ENCODE measurements at regions not wholly inside any gene's neighbourhood (a gene's known extent, or its start where the extent isn't known, plus 50 kb on each side); places are given as distances from the start of the nearest gene placed in this dataset.

- H3K4me1 ChIP-seq (replicated peaks in 1 of 2; ENCODE audit: control insufficient read depth in 2 of 2, insufficient read depth in 2 of 2, low read length in 2 of 2), result peaks cover 20 to 24% of the 10 kb centered on the region in 2 experiments
- in situ Hi-C loops (cut with MboI), result no loop called here
- intact Hi-C loops (cut with micrococcal nuclease), result loop anchor here (2.0 to 10.0 kb wide), 2 partner anchors 104 to 620 kb away; no protein-coding TSS in a partner anchor
- POLR2A ChIA-PET, result interaction anchor here (2.5 kb wide), 1 partner anchor 158 kb away, joined by 42 read pairs; the partner anchor contains the start of gene ID2
- H3K79me2 ChIP-seq (ENCODE audit: control insufficient read depth, insufficient read depth, low read length), result no peaks in the 10 kb centered on the region
- no peak for ATAC-seq
- no peaks in the 10 kb centered on the region for H3K36me3 ChIP-seq (ENCODE audit: control insufficient read depth, insufficient read depth, low read length)
- no peaks in the 10 kb centered on the region for H4K20me1 ChIP-seq (replicated peaks; ENCODE audit: control insufficient read depth, insufficient read depth, low read length)
- H3K27me3 ChIP-seq (ENCODE audit: control insufficient read depth in 2 of 2, insufficient read depth in 2 of 2, low read length in 2 of 2), result peaks cover 4 to 5% of the 10 kb centered on the region in 2 experiments; a peak in 4 of 5 replicates
- H3K9me3 ChIP-seq (replicated peaks; ENCODE audit: control insufficient read depth, insufficient read depth, low read depth, low read length), result no peaks in the 10 kb centered on the region
- BruUV-seq (replicated peaks), result no TSS peak
- H2AFZ ChIP-seq (ENCODE audit: low read depth, low read length), result no peak overlapping the region
- TF ChIP-seq MAX (CRISPR knock-in tag; IDR thresholded peaks at IDR 0.05) (no peak), ESRRA (IDR thresholded peaks at IDR 0.05; ENCODE audit: borderline replicate concordance, low read depth) (0 out of 2 replicates have a peak, but pooled peaks have one; percentile 48)
- H3K9ac ChIP-seq (ENCODE audit: insufficient read depth in 1 of 2, low read depth in 2 of 2, low read length in 2 of 2), result no peak overlapping the region
- no peak overlapping the region for H3K4me3 ChIP-seq
- DNase-seq (ENCODE audit: extremely low read depth in 1 of 4, low spot score in 3 of 4), result no peak
- FAIRE-seq, result peak; percentile 48
- WGBS (ENCODE audit: insufficient coverage, low coverage, missing lambda C conversion rate), result 78% methylated on average over 9 of the region's 9 CpGs
- no peak overlapping the region for H3K27ac ChIP-seq (ENCODE audit: extremely low read depth, low read depth, low read length)
- H3K4me2 ChIP-seq (ENCODE audit: insufficient read depth, low read length), result no peak overlapping the region
- CTCF ChIA-PET (ENCODE audit: low intra/inter-chr PET ratio), result interaction anchor here (1.5 to 3.9 kb wide), 2 partner anchors 139 to 161 kb away, joined by 3 to 41 read pairs; no protein-coding TSS in a partner anchor
- H3K9me1 ChIP-seq (ENCODE audit: control insufficient read depth, insufficient read depth, low read length), result no peaks in the 10 kb centered on the region
Measured at GRCh38 chr2:8524388-8524787, 157.5 kb upstream of the ID2 start.

GRCh38 chr2:8524823-8525222, 157.0 kb upstream of the ID2 start:
- Histone ChIP-seq H3K9me1 (ENCODE audit: control insufficient read depth, insufficient read depth, low read length) (no peaks in the 10 kb centered on the region), H3K27ac (ENCODE audit: extremely low read depth, low read depth, low read length) (no peak overlapping the region), H3K9me3 (replicated peaks; ENCODE audit: control insufficient read depth, insufficient read depth, low read depth, low read length) (no peaks in the 10 kb centered on the region), H3K79me2 (ENCODE audit: control insufficient read depth, insufficient read depth, low read length) (no peaks in the 10 kb centered on the region), H4K20me1 (replicated peaks; ENCODE audit: control insufficient read depth, insufficient read depth, low read length) (no peaks in the 10 kb centered on the region), H3K9ac (ENCODE audit: insufficient read depth in 1 of 2, low read depth in 2 of 2, low read length in 2 of 2) (no peak overlapping the region), H3K4me2 (ENCODE audit: insufficient read depth, low read length) (no peak overlapping the region), H3K4me1 (replicated peaks in 1 of 2; ENCODE audit: control insufficient read depth in 2 of 2, insufficient read depth in 2 of 2, low read length in 2 of 2) (peaks cover 20 to 24% of the 10 kb centered on the region in 2 experiments), H3K27me3 (ENCODE audit: control insufficient read depth in 2 of 2, insufficient read depth in 2 of 2, low read length in 2 of 2) (peaks cover 0 to under 1% of the 10 kb centered on the region in 2 experiments; a peak in 1 of 5 replicates), H3K4me3 (no peak overlapping the region), H2AFZ (ENCODE audit: low read depth, low read length) (no peak overlapping the region), H3K36me3 (ENCODE audit: control insufficient read depth, insufficient read depth, low read length) (no peaks in the 10 kb centered on the region)
- CTCF ChIA-PET (ENCODE audit: low intra/inter-chr PET ratio), result interaction anchor here (1.5 to 3.9 kb wide), 2 partner anchors 138 to 161 kb away, joined by 3 to 41 read pairs; no protein-coding TSS in a partner anchor
- WGBS (ENCODE audit: insufficient coverage, low coverage, missing lambda C conversion rate), result 40% methylated on average over 8 of the region's 8 CpGs
- in situ Hi-C loops (cut with MboI) (loop anchor here (5.0 kb wide), 1 partner anchor 162 kb away; no protein-coding TSS in a partner anchor), intact Hi-C loops (cut with micrococcal nuclease) (loop anchor here (1.0 to 10.0 kb wide), 5 partner anchors 57 to 620 kb away; no protein-coding TSS in a partner anchor)
- no TSS peak for BruUV-seq (replicated peaks)
- no peak for ATAC-seq
- TF ChIP-seq ESRRA (IDR thresholded peaks at IDR 0.05; ENCODE audit: borderline replicate concordance, low read depth) (0 out of 2 replicates have a peak, but pooled peaks have one; percentile 15), ZNF407 (IDR thresholded peaks at IDR 0.05; ENCODE audit: low read depth) (no peak), ZNF780A (CRISPR knock-in tag; IDR thresholded peaks at IDR 0.05) (no peak), RBM25 (IDR thresholded peaks at IDR 0.05; ENCODE audit: low read depth, low read length, severe bottlenecking) (no peak)
- no peak for FAIRE-seq
- DNase-seq (ENCODE audit: extremely low read depth in 1 of 4, low spot score in 3 of 4), result no peak
- POLR2A ChIA-PET, result interaction anchor here (1.5 to 2.5 kb wide), 3 partner anchors 13 to 160 kb away, joined by 6 to 42 read pairs (median 13); partner anchors contain the start of gene ID2

All from K562 (cell line).